ENCODE measurements at regions not wholly inside any gene's neighbourhood (a gene's known extent, or its start where the extent isn't known, plus 50 kb on each side); places are given as distances from the start of the nearest gene placed in this dataset.
"Not testable (repeated sequence)": the region's sequence is repeated elsewhere in the genome, so short reads cannot be mapped to it uniquely, and the experiment has no call there.

- intact Hi-C loops (cut with DNase I), result loop anchor here (5.0 kb wide), 1 partner anchor 153 kb away; no protein-coding TSS in a partner anchor
- DNase-seq (ENCODE audit: low spot score), result no peak
Measured at GRCh38 chr13:111064661-111065060, 50.4 kb upstream of the ARHGEF7 start.

DNA sequence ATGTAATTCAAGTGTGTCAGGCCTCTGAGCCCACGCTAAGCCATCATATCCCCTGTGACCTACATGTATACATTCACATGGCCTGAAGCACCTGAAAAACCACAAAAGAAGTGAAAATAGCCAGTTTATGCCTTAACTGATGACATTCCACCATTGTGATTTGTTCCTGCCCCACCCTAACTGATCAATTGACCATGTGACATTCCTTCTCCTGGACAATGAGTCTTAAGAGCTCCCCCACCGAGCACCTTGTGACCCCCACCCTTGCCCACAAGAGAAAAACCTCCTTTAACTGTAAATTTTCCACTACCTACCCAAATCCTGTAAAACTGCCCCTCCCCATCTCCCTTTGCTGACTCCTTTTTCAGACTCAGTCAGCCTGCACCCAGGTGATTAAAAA lies 52.1 kb upstream of the ARHGEF7 start:
- no peak for DNase-seq (ENCODE audit: low spot score)
- intact Hi-C loops (cut with DNase I), result no loop called here

DNA sequence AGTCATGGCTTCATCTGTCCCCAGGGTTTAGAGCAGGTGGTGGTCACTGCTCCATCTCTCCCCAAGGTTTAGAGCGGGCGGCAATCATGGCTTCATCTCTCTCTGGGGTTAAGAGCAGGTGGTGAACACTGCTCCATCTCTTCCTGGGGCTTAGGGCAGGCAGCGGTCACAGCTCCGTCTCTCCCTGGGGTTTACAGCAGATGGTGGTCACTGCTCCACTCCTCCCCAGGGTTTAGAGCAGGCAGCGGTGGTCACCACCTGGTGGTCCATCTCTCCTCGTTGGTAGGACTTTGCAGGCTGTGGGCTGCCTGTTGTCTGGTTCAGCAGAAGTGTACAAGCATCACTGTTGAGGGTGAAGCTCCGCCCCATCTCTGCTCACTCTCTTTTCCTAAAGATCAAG lies 52.8 kb upstream of the ARHGEF7 start:
- DNase-seq (ENCODE audit: low spot score), result no peak
- intact Hi-C loops (cut with DNase I), result no loop called here

GRCh38 chr13:111061358-111062045 lies 53.6 kb upstream of the ARHGEF7 start:
- no peak for DNase-seq (ENCODE audit: low spot score)
- intact Hi-C loops (cut with DNase I), result no loop called here

DNA sequence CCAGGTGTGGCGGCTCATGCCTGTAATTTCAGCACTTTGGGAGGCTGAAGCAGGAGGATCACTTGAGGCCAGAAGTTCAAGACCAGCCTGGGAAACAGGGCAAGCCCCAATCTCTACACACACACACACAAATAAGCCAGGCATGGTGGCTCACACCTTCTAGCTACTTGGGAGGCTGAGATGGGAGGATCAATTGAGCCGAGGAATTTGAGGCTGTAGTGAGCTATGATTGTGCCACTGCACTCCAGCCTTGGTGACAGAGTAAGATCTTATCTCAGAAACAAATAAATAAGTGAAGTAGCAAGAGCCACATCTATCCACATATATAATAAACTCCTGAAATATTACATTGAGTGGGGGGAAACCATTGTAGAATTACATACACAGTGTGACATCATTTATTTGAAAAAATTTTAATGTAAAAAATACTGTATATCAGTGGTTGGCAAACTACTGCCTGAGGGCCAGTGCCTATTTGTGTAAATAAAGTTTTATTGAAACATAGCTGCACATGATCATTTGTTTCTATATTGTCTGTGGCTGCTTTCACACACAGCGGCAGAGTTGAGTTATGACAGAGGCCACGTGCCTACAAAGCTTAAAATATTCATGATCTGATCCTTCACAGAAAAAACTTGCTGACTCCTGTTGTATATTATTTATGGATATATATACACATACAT lies 54.7 kb upstream of the ARHGEF7 start:
- intact Hi-C loops (cut with DNase I), result no loop called here
- DNase-seq (ENCODE audit: low spot score), result no peak

GRCh38 chr13:111058796-111059506 lies 56.2 kb upstream of the ARHGEF7 start:
- intact Hi-C loops (cut with DNase I), result no loop called here

GRCh38 chr13:111058339-111058738 lies 56.8 kb upstream of the ARHGEF7 start:
- DNase-seq (ENCODE audit: low spot score); intact Hi-C loops (cut with DNase I): not testable (repeated sequence)

More at GRCh38 chr13:111058796-111059506, 56.2 kb upstream of the ARHGEF7 start:
- no peak for DNase-seq (ENCODE audit: low spot score)

DNA sequence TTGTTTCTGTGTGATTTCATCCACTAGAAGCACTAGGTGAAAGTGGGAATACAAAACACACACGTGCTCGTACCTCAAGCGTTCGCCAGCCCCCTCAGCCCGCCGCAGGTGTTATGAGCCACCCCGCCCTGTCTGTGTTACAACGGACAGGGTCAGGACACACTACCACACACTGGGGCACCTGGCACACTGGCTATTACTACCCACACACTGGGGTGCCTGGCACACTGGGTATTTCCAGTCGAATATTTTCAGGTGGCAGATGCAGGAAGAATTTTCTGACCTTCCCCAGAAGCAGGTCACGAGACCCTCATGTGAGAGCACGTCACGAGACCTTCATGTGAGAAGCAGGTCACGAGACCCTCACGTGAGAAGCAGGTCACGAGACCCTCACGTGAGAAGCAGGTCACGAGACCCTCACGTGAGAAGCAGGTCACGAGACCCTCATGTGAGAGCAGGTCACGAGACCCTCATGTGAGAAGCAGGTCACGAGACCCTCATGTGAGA lies 63.3 kb upstream of the ARHGEF7 start:
- DNase-seq (ENCODE audit: low spot score); intact Hi-C loops (cut with DNase I): not testable (repeated sequence)

DNA sequence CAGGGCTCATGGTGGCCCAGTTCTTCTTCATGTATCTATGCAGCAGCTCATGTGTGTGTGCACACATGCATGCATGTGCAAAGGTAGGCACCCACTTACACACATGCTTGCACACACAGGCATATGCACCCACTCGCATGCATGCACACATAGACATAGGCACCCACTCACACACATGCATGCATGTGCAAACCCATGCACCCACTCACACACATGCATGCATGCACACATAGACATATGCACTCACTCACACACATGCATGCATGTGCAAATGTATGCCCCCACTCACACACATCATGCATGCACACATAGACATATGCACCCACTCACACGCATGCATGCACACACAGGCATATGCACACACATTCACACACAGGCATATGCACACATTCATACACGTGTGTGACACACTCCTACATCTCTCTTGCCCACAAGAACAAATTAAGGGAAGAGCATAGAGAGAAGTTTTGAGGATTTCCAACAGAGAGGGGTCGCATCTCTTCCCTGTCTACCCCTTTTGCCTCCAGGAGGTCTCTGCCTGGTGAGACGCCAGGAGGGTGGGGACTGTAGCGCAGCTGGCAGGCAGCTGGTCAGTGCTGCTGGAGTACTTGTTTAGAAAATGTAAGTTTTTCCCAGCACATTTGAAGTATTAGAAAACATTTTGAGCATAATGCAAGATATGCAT lies 63.9 kb upstream of the ARHGEF7 start:
- no peak for DNase-seq (ENCODE audit: low spot score)
- intact Hi-C loops (cut with DNase I), result no loop called here

GRCh38 chr13:111050539-111050879 lies 64.6 kb upstream of the ARHGEF7 start:
- intact Hi-C loops (cut with DNase I), result no loop called here
- no peak for DNase-seq (ENCODE audit: low spot score)

DNA sequence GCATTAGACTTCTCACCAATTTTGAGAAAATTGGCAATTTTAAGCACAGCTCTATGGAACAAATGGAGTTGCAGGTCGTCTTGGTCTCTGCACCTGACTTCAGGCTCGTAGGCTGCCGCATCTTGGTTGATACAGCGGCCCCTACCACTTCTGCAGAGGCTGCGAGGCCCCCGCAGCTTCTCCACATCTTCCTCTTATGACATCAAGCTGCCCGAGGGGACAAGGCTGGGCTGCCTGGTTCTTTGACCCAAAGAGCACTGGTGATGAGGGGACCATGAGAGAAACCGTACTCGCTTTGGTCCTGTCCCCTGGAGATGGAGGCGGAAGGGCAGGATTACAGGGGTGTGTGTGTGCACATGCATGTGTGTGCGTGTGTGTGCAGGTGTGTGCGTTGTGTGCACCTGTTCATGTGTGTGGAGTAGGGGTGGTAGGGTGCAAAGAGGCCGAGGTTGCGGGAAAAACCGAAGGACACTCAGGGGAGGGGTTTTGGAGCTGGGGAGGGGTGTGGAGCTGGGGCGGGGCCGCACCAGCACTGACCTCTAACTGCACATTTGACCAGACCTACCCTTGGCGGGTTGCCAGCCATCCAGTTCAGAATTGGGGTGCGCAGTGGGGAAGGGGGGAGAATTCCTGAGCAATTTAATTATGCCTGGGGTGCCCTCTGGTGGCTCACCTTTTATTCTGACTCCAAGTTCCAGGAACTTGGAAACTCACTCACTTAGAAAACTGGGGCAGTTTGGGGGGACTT lies 65.1 kb upstream of the ARHGEF7 start:
- intact Hi-C loops (cut with DNase I), result loop anchor here (5.0 kb wide), 2 partner anchors 108 to 458 kb away; no protein-coding TSS in a partner anchor

DNA sequence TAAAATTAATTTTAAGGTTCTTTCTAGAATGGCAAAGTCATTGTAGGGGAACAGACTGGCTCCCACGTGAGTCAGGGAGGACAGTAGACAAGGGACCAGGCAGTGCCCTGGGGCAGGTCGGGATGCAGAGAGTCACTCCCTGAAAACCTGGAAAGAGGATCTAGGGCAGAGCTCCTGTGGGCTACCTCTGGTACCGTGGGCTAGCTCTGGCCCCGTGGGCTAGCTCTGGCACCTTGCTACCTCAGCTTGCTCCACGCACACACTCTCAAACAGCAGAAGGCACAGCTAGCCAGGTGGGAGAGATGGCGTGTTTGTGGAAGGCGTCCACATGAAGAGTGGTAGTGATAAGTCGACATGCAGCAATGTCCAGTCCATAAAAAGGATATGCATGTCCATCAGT lies 66.7 kb upstream of the ARHGEF7 start:
- no peak for DNase-seq (ENCODE audit: low spot score)
- intact Hi-C loops (cut with DNase I), result loop anchor here (5.0 kb wide), 2 partner anchors 106 to 456 kb away; no protein-coding TSS in a partner anchor

More for the DNA sequence above, 65.1 kb upstream of the ARHGEF7 start:
- DNase-seq (ENCODE audit: low spot score), result no peak

GRCh38 chr13:111047326-111047725 lies 67.8 kb upstream of the ARHGEF7 start:
- no peak for DNase-seq (ENCODE audit: low spot score)
- intact Hi-C loops (cut with DNase I), result loop anchor here (1.0 to 5.0 kb wide), 3 partner anchors 105 to 455 kb away; partner anchors contain the start of gene ANKRD10

DNA sequence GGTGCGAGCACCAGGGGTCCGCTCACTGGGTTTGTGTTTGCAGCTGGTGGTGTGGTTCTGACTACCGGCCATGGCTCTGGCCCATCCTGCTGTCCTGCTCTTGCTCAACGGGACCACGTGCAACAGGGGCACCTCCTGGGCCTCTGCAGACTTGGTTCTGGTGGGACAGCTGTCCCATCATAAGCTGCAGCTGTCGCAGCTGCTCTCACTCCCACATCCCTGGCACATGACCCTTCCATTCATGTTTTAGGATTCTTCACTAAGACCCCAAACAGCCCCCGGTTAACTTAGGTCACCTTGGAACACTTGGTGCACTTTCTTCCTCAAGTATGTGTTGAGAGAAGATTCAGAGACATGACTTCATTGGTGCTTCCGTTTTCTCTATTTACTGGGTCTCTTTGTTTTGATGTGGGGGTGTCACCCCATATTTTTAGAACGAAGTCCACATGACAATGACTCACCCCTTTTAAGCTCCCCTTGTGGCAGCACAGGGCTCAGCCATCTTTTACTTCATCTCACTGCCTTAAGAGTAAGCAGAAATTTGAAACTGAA lies 68.4 kb upstream of the ARHGEF7 start:
- intact Hi-C loops (cut with DNase I), result loop anchor here (1.0 to 5.0 kb wide), 4 partner anchors 40 to 454 kb away; partner anchors contain the start of gene ANKRD10
- no peak for DNase-seq (ENCODE audit: low spot score)

GRCh38 chr13:111045170-111045569 lies 69.9 kb upstream of the ARHGEF7 start:
- DNase-seq (ENCODE audit: low spot score), result no peak
- intact Hi-C loops (cut with DNase I), result loop anchor here (5.0 kb wide), 2 partner anchors 103 to 453 kb away; no protein-coding TSS in a partner anchor

- intact Hi-C loops (cut with DNase I), result no loop called here
- DNase-seq (ENCODE audit: low spot score), result no peak
Measured at GRCh38 chr13:111044087-111044830, 70.9 kb upstream of the ARHGEF7 start.

- intact Hi-C loops (cut with DNase I), result no loop called here
- no peak for DNase-seq (ENCODE audit: low spot score)
Measured at GRCh38 chr13:111043575-111043982, 71.5 kb upstream of the ARHGEF7 start.

Data from cardiac septum (tissue), 1 donor.